NCI-H82 (cell line): ENCODE measurements at regions not wholly inside any gene's neighbourhood (a gene's known extent, or its start where the extent isn't known, plus 50 kb on each side); places are given as distances from the start of the nearest gene placed in this dataset.
A peak's percentile ranks its signal among the peaks of the same experiment; 100 is the strongest.

Experiments used
- DNase-seq: peaks from one replicate; lab custom pipeline; 2025; lab: John Stamatoyannopoulos, UW

GRCh38 chr12:43011383-43011926 is 421.9 kb upstream of the PRICKLE1 start:
- no peak for DNase-seq

- DNase-seq, result no peak
Observed at GRCh38 chr12:43009846-43010240, 420.3 kb upstream of the PRICKLE1 start.

DNA sequence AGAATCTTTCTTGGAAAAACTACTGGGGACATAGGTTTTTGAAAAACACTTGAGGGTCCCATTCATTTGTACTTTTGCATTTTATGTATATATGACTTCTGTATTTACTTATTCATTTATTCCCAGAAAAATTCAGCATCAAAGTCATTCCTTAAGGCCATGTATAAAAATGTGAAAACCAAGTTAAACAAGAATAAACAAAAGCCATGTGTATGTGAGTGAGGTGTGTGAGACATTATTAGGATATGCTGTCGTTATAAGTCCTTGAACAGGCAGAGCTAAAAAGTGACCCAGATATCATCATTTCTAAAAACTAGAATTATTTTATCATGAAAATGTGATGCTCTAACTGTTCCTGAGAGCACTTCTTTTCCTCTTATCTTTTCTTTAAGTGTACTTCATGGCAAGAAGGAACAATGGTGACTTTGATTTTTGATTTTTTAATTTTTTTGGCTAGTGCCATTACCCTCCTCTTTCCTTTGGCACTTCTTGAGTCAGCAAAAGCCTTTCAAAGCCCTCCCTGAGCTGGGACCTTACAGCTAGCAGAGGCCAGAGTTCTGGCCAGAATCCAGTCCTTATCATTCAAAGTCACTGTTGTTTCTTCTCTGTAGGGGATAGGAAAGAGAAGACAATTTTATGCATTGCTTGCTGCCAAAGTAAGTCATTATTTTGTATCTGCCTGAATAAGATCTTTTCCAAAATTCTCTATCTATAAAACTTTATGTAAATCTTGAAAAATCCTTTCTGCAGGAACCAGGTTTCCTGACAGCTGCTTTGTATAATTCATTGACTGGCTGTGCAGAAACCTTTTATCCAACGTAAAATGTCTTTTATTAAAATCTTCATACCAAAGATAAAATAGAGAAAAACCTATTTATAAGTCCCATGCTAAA is 419.7 kb upstream of the PRICKLE1 start:
- DNase-seq, result no peak

- DNase-seq, result no peak
Observed at GRCh38 chr12:43004908-43005307, 415.4 kb upstream of the PRICKLE1 start.

DNA sequence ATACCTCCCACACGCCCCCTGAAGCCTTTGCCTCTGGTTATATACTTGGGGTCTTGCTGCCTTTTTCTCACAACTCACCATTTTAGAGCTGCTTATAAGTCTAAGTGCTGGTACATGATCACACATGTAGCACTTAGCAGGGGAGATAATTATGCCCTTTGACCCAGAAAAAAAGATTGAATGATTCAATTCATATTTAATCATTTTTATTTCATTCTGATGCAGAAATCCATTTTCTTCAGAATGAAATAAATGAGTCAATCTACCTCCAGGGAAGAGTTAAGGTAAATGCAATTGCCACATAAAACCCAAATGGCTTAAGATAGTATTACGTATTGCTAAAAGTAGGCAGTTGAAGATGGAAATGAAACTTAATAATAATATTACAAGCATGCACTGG is 414.6 kb upstream of the PRICKLE1 start:
- DNase-seq, result no peak

GRCh38 chr12:42996869-42997431 is 407.4 kb upstream of the PRICKLE1 start:
- no peak for DNase-seq

GRCh38 chr12:42992826-42993225 is 403.3 kb upstream of the PRICKLE1 start:
- no peak for DNase-seq

DNA sequence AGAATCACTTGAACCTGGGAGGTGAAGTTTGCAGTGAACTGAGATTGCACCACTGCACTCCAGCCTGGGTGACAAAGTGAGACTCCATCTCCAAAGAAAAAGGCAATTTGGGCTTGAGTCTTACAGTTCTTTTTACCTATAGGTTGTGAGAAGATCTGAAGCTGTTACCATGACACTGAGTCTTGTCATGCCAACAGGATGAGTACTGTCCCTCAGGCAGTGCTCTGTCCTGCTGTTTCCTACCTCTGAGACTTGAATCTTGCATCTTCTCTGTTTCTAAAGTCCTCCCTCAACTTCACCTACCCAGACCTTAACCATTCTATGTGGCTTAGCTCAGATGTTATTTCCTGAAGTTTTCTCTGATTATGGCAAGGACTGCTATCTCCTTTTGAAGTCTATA is 400.8 kb upstream of the PRICKLE1 start:
- peak; percentile 57 for DNase-seq

- peak; percentile 9 for DNase-seq
Observed at GRCh38 chr12:42987216-42987650, 397.7 kb upstream of the PRICKLE1 start.

DNA sequence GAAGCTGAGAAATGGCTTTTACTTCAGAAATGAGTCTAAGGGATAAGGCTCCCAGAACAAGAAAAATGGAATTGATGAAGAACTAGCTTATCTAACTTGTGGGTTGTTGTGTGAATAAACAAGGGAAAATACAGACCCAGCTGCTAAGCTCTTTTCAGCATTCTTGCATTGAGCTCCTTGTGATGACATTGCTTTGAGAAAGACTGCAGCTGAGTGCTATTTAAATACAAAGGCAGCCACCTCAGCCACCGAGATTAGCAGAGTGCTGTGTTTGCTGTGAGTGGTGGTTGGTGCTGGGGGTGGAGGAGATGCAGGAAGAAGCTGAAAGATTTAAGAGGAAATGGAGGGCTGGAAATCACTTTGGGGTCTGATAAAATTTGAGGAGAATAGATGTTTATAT is 396.0 kb upstream of the PRICKLE1 start:
- DNase-seq, result peak; percentile 31

GRCh38 chr12:42982828-42983227 is 393.3 kb upstream of the PRICKLE1 start:
- peak; percentile 94 for DNase-seq

DNA sequence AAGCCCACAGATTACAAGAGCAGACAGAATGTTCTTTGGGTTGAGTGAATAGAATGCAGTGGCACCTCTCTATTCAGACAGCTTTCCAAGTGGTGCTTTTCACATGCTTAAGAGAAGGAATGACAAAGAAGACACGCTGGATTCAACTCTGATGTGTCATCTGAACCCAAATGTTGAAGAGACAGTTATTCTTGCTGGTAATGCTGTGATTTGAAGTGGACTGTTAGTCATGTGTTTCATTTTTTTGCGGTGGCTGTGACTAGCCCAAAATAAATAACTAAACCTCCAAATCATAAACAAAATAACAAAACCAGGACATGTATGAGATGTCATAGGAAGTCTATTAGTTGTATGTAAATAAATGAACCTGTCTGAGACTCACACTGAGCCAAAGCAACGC is 391.8 kb upstream of the PRICKLE1 start:
- DNase-seq, result no peak

- DNase-seq, result no peak
Observed at GRCh38 chr12:42980441-42980840, 390.9 kb upstream of the PRICKLE1 start.

DNA sequence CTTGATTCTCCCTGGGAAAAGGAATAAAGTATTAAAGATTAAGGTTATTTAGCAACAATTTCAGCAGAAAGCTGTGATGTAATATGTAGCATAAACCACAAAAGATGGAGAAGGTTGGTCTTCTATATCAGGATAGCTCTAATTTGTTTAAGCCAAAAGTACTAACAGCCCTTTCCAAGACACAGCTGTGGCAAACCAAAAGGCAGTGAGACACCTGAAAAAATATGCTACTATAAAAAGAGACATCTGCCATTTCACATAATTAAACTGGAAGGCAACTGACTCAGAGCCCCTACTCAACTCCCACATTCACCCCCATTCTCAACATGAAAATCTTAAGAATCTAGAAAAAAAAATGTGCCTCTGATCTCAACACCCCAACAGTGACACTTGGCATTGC is 390.2 kb upstream of the PRICKLE1 start:
- DNase-seq, result no peak

DNA sequence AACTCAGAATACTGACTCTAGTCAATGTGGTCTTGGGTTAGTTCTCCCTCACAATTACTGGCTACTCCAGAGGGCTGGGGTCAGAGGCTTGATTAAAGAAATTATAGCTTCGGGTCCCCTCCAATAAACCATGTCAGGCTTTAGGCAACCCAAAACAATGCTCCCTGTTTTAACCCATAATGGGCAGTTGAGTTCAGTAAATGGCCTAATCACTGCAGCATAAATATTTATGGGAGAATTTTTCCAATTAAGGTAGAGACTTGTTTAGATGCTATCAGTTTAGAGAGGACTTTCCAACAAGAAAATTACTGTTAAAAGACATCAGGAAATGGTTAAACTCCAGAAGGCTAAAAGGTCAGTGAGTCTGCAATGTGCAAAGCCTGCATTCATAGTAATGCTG is 389.2 kb upstream of the PRICKLE1 start:
- DNase-seq, result no peak

- no peak for DNase-seq
Observed at GRCh38 chr12:42977451-42978230, 388.1 kb upstream of the PRICKLE1 start.

GRCh38 chr12:42976620-42977019 is 387.1 kb upstream of the PRICKLE1 start:
- no peak for DNase-seq

DNA sequence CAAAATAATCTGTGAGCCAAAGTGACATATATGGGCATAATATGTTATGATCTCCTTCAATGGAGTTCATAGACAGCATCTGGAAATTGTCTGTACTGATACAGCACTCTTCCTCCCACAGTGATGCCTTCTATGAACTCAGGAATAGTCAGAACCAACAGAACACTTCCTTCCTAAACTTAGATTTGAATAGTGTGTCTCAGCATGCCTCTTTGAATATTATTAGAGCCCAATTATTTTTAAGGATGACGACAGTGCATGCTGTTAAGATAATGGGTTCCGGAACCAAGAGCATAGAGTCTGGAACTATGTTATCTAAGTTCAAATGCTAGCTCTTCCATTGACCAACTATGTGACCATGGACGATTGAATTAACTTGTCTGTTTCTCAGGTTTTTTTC is 386.6 kb upstream of the PRICKLE1 start:
- no peak for DNase-seq

DNA sequence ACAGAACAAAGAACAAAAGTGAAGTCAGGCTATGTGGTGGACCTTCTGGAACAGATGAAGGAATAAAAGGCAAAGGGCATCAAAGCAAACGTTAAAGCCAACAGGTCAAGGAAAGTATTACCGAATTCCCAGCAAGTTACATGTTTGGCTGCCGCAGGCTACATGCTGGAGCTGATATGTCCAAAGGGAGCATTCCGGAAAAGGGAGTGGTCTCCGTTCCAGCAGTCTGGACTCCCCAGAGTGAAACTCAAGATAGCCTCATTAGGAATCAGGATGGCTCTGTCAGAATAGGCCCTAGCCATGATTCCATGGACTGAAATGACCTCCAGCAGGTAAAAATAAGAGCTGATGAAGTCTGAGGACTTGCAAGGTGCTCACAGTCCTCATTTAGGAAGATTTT is 379.8 kb upstream of the PRICKLE1 start:
- no peak for DNase-seq

- no peak for DNase-seq
Observed at GRCh38 chr12:42968426-42968825, 378.9 kb upstream of the PRICKLE1 start.

- DNase-seq, result no peak
Observed at GRCh38 chr12:42967850-42968249, 378.3 kb upstream of the PRICKLE1 start.

- no peak for DNase-seq
Observed at GRCh38 chr12:42963988-42964387, 374.4 kb upstream of the PRICKLE1 start.

DNA sequence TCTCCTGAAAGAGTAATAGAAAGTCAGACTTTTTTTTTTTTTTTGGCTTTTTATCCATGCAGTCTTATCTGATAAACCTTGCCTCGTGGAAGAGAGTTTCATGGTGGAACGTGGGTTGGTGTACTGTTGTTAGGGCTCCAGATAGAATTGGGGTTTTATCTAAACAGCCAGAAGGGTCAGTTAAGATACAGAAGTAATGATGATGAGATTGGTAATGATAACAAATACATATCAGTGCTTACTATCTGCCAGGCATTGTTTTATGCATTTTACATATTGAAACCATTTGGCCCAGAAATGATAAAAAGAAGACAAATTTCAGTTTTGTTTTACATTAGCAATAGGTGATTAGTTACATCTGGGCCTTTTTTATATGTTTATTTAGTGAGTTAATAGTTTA is 372.8 kb upstream of the PRICKLE1 start:
- DNase-seq, result no peak
